Progenitor cell of endocrine pancreas (in vitro differentiated cells): ENCODE measurements at regions not wholly inside any gene's neighbourhood (a gene's known extent, or its start where the extent isn't known, plus 50 kb on each side); places are given as distances from the start of the nearest gene placed in this dataset.
"Not testable (repeated sequence)": the region's sequence is repeated elsewhere in the genome, so short reads cannot be mapped to it uniquely, and the experiment has no call there.

ENCODE experiments used
- DNase-seq: peaks from one replicate; pipeline ENCODE4 v3.0.0; 2021; ENCODE audit warnings: low spot score; ENCODE audit not compliant: unreplicated experiment
- H3K27ac Mint-ChIP-seq: 2 replicates; pipeline ENCODE4 v1.8.0; 2021; ENCODE audit warnings: mild to moderate bottlenecking, moderate library complexity, mixed read lengths
- H3K27me3 Mint-ChIP-seq: 2 replicates; pipeline ENCODE4 v1.8.0; 2021; ENCODE audit warnings: mixed read lengths
- H3K36me3 Mint-ChIP-seq: 2 replicates; pipeline ENCODE4 v1.8.0; 2022; ENCODE audit warnings: mixed read lengths; ENCODE audit not compliant: insufficient read depth
- H3K4me1 Mint-ChIP-seq: 2 replicates; pipeline ENCODE4 v1.8.0; 2021; ENCODE audit warnings: low read depth, mixed read lengths
- H3K4me3 Mint-ChIP-seq: 2 replicates; pipeline ENCODE4 v1.8.0; 2021; ENCODE audit warnings: low read depth, mild to moderate bottlenecking, moderate library complexity, mixed read lengths
- H3K9me3 Mint-ChIP-seq: 2 replicates; pipeline ENCODE4 v1.8.0; 2021; ENCODE audit warnings: low read depth, mixed read lengths
- TF ChIP-seq, protein P1 (sequence below): fragments of 200-600 bp; sonication (generic); IDR thresholded peaks from one replicate; pipeline ENCODE4 v1.5.0; 2021; ENCODE audit warnings: antibody characterized with exemption, mild to moderate bottlenecking; ENCODE audit not compliant: unreplicated experiment

DNA sequence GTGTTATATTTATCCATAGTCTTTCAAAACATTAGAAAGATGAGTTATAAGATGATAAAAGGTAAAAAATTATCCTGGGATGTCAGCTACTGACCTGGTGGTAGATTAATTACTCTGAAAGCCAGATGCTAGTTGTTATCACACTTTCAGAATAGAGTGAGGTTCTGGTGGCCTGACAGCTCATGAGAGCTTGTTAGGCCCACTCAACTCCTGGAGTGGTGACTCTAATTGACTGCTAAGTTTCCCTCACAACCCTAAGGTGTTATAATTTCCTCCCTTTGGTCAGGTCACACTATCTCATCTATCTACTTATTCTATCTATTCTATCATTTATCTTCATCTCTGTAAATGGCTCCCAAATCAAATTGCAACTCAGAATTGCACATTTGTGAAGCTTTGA lies 90.1 kb downstream of the ZNF648 start:
- Mint-ChIP-seq H3K36me3 (no peaks in the 10 kb centered on the region), H3K9me3 (peaks cover 4% of the 10 kb centered on the region), H3K4me3 (no peak overlapping the region), H3K27ac (no peak overlapping the region), H3K27me3 (peaks cover 4% of the 10 kb centered on the region), H3K4me1 (no peaks in the 10 kb centered on the region)
- DNase-seq = no peak
- TF ChIP-seq, protein P1, sequence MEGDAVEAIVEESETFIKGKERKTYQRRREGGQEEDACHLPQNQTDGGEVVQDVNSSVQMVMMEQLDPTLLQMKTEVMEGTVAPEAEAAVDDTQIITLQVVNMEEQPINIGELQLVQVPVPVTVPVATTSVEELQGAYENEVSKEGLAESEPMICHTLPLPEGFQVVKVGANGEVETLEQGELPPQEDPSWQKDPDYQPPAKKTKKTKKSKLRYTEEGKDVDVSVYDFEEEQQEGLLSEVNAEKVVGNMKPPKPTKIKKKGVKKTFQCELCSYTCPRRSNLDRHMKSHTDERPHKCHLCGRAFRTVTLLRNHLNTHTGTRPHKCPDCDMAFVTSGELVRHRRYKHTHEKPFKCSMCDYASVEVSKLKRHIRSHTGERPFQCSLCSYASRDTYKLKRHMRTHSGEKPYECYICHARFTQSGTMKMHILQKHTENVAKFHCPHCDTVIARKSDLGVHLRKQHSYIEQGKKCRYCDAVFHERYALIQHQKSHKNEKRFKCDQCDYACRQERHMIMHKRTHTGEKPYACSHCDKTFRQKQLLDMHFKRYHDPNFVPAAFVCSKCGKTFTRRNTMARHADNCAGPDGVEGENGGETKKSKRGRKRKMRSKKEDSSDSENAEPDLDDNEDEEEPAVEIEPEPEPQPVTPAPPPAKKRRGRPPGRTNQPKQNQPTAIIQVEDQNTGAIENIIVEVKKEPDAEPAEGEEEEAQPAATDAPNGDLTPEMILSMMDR = no peak

DNA sequence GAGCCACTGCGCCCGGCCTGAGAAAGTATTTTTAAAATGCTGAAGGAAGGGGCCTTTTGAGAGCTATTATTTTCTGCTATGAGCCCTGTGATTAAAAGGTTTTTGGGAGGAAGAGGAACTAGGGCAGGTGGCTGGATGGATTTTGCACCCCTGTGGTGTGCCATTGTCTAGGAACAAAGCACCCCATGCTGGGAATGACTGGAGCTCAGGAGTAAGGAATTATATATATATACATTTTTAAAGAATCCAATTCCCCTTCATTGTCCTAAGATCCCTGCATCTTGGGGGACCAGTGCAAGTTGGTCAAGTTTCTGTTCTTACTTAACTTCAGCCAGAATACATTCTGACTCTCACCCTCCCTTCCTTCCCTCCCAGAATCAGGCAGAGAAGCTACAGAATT lies 91.6 kb downstream of the ZNF648 start:
- Mint-ChIP-seq H3K27me3 (peaks cover 4% of the 10 kb centered on the region), H3K27ac (no peak overlapping the region), H3K4me1 (no peaks in the 10 kb centered on the region), H3K9me3 (no peaks in the 10 kb centered on the region), H3K36me3 (no peaks in the 10 kb centered on the region), H3K4me3 (no peak overlapping the region)
- TF ChIP-seq, protein P1 = no peak
- DNase-seq = no peak

DNA sequence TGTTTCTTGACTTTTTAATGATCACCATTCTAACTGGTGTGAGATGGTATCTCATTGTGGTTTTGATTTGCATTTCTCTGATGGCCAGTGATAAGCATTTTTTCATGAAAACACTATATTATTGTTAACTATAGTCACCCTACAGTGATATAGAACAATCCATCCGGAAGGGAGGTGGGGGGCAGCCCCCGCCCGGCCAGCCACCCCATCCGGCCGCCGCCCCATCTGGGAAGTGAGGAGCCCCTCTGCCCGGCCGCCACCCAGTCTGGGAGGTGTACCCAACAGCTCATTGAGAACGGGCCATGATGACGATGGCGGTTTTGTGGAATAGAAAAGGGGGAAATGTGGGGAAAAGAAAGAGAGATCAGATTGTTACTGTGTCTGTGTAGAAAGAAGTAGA lies 106.8 kb downstream of the ZNF648 start:
- H3K4me3 Mint-ChIP-seq, H3K27ac Mint-ChIP-seq, H3K36me3 Mint-ChIP-seq, H3K27me3 Mint-ChIP-seq, H3K4me1 Mint-ChIP-seq, DNase-seq: not testable (repeated sequence)
- peaks cover 23% of the 10 kb centered on the region for H3K9me3 Mint-ChIP-seq

DNA sequence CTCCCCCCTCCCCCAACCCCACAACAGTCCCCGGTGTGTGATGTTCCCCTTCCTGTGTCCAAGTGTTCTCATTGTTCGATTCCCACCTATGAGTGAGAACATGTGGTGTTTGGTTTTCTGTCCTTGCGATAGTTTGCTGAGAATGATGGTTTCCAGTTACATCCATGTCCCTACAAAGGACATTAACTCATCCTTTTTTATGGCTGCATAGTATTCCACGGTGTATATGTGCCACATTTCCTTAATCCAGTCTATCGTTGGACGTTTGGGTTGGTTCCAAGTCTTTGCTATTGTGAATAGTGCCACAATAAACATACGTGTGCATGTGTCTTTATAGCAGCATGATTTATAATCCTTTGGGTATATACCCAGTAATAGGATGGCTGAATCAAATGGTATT lies 107.3 kb downstream of the ZNF648 start:
- peaks cover 21% of the 10 kb centered on the region for H3K9me3 Mint-ChIP-seq
- H3K27me3 Mint-ChIP-seq, H3K4me3 Mint-ChIP-seq, DNase-seq, H3K36me3 Mint-ChIP-seq, H3K4me1 Mint-ChIP-seq, H3K27ac Mint-ChIP-seq: not testable (repeated sequence)

DNA sequence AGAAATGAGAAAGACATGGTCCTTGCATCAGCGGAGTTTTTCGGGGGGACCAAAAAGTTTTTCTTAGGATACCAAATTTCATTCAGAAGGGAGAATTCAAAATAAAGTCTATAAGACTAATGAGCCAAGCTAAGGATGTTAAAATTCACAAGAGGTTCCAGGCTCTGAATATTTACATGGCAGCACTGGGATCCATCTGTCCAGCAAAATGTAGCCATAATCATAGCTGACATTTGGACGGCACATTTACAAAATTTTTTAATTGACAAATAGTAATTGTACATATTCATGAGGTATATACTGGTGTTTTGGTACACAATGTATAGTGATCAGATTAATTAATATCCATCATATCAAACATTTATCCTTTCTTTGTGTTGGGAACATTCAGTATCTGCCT lies 107.9 kb downstream of the ZNF648 start:
- TF ChIP-seq, protein P1 = no peak
- Mint-ChIP-seq H3K36me3 (no peaks in the 10 kb centered on the region), H3K4me3 (no peak overlapping the region), H3K4me1 (no peaks in the 10 kb centered on the region), H3K27me3 (no peaks in the 10 kb centered on the region), H3K9me3 (peaks cover 15% of the 10 kb centered on the region), H3K27ac (no peak overlapping the region)
- no peak for DNase-seq

DNA sequence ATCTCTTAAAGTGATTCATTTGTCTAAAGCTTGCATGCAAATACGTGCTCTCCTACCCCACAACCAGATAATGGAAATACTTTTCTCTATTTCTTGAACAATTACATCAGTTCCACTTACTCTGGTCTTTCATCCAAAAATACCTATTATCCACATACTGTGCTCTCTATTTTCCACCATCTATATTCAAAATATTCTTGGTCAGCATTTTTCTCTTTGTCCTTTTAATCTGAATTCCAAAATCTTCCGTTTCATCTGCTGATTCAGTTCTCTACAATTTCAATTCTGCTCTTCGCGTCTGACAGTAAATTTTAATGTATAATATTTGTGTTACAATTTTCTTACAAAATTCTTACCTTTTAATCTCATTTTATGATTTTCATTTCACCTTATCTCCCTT lies 110.3 kb downstream of the ZNF648 start:
- Mint-ChIP-seq H3K36me3 (no peaks in the 10 kb centered on the region), H3K9me3 (peaks cover 8% of the 10 kb centered on the region), H3K27ac (no peak overlapping the region), H3K4me1 (no peaks in the 10 kb centered on the region), H3K4me3 (no peak overlapping the region), H3K27me3 (no peaks in the 10 kb centered on the region)
- no peak for DNase-seq
- TF ChIP-seq, protein P1 = no peak
